ENCODE measurements at regions not wholly inside any gene's neighbourhood (a gene's known extent, or its start where the extent isn't known, plus 50 kb on each side); places are given as distances from the start of the nearest gene placed in this dataset.
A peak's percentile ranks its signal among the peaks of the same experiment; 100 is the strongest.
"Not testable (repeated sequence)": the region's sequence is repeated elsewhere in the genome, so short reads cannot be mapped to it uniquely, and the experiment has no call there.

DNA sequence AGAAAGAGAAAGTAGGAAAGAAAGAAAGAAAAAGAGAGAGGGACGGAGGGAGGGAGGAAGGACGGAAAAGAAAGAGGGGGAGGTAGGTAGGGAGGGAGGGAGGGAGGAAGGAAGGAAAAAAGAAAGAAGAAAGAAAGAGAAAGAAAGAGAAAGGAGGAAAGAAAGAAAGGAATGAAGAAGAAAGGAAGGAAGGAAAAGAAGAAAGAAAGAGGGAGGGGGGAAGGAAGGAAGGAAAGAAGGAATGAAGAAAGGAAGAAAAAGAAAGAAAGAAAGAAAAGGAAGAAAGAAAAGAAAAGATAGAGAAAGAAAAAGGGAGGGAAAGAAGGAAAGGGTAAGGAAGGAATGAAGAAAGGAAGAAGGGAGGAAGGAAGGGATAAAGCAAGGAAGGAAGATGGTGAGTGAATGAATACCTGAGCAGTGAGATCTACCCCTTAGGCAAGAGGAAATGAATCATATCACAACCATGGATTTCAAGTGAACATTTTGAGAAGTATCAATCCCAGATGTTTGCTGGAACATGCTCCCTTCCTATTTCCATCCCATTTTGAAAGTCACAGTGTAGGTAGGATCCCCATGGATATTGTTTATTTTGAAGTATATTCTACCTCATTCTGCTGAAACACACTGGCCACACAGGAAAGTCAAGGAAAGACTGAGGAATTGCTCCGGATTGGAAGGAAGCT lies 639.4 kb upstream of the TBX3 start:
- no peak for DNase-seq (ENCODE audit: low read depth, low spot score)

GRCh38 chr12:115322275-115322674 lies 638.3 kb upstream of the TBX3 start:
- DNase-seq (ENCODE audit: low read depth, low spot score): no peak

GRCh38 chr12:115320967-115321366 lies 637.0 kb upstream of the TBX3 start:
- DNase-seq (ENCODE audit: low read depth, low spot score): no peak

DNA sequence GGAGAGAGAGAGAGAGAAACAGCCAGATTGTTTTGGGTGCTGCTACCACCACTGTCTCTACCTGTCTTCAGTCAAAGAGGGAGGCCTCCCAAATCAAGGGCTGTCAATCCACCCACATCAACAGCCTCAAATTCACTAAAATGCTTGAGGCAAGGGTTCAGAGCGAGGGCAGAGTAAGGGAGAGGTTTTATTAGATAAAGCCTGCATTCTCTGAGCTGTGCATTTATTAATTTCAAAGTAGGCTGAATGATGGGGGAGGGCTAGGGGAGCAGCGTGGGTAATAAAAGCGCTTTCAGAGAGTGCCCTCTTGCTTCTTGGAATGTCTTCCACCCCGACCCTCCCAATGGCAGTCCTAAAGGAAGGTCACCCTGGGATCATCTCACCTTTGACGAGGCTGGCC lies 636.5 kb upstream of the TBX3 start:
- DNase-seq (ENCODE audit: low read depth, low spot score): no peak

- no peak for DNase-seq (ENCODE audit: low read depth, low spot score)
Observed at GRCh38 chr12:115319446-115320040, 635.6 kb upstream of the TBX3 start.

DNA sequence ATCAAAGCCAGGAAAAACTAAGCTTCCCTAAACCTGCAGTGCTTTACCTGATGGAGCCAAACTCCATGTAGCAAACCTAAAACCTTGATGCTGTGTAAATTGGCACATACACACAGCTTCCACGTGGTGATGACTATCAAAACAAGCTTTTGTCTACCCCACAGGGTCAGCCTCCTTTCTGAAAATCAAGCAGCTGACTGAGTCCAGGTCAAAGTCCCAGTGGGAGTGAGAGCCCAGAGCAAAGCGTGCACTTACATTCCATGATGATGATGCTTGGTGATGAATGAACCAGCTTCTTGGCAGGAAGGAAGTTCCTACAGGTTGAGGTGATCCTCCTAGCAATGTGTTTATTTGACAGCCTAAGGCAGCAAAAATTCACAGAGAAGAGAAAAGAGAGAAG lies 630.0 kb upstream of the TBX3 start:
- DNase-seq (ENCODE audit: low read depth, low spot score): peak; percentile 36

- no peak for DNase-seq (ENCODE audit: low read depth, low spot score)
Observed at GRCh38 chr12:115312901-115313300, 628.9 kb upstream of the TBX3 start.

DNA sequence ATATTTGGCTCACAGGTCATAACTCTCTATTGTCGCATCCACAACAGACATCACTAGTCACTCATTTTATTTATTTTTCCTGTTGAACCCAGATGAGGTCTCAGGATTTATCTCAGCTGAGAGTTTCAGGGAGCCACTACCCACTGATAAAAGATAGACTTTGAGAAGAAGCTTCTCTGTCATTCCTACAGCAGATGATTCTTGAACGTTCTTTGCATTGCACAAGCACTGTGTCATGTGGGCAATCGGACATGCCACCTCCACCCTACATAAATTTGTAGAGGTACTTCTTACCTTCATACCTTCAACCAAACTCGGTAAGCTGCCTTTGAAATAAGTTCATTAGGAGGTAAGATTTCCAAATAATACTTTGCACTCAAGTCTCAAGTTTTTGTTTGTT lies 627.9 kb upstream of the TBX3 start:
- no peak for DNase-seq (ENCODE audit: low read depth, low spot score)

GRCh38 chr12:115308918-115309317 lies 624.9 kb upstream of the TBX3 start:
- no peak for DNase-seq (ENCODE audit: low read depth, low spot score)

- no peak for DNase-seq (ENCODE audit: low read depth, low spot score)
Observed at GRCh38 chr12:115306380-115306779, 622.4 kb upstream of the TBX3 start.

DNA sequence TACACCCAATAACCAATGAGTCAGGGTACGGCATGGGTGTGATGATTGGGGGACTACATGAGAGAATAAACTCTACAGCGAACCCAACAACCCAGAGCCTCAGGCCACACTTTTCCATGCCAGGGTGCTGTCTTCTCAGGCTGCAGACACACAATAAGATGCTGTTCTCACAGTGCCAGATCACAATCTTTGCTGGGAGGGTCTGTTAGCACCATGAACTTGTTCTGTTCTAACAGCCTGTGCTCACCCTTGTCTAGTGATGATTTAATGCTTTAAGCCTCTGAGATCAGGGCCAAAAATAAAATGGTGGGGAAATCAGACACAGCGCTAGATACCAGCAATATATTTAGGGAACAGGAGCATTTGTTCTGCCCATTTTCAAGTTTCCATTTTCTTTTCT lies 621.9 kb upstream of the TBX3 start:
- DNase-seq (ENCODE audit: low read depth, low spot score): no peak

DNA sequence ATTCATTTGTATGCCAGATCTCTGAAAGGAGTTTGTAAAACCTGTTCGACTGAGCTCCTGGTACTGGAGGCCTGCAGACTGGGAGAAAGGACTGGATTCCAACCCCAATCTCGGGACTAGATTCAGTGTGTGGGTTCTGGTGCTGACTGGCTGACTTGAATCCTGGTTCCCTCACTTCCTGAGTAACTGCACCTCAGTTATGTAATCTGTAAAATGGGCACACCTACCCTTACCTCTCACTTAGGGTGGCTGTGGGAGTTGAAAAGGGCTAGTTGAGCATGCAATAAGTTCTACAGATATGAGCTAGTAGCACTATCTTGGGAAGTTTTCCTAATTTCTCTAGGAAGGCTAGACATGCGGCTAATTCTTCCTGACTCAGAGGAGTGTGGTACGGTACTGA lies 621.3 kb upstream of the TBX3 start:
- no peak for DNase-seq (ENCODE audit: low read depth, low spot score)

DNA sequence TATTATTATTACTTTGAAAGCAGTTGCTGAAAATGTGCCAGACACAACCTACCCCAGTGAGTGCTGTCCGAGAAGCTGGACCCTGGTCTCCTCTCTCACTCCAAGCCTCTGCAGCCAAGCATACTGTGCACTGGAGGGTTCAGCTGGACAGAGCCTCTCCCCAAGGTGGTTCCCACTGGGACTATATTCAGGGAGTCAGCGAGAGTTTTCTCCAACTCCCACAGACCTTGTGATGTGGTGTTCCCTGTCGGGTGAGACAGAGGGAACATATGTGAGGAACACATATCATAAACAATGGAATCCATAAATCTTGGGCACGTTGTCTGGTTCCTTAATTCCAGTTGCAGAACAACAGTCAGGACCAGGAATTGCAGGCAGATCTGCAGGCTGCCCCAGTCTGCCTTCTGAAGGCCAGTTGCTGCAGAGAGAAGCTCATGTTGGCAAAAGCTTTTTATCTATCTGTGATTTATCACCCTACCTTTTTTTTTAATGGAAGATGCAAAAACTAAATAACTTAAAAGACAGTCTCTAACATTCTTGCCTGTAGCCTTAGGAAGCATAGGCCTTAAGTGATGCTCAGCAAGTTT lies 619.8 kb upstream of the TBX3 start:
- DNase-seq (ENCODE audit: low read depth, low spot score): no peak

GRCh38 chr12:115297445-115297844 lies 613.5 kb upstream of the TBX3 start:
- DNase-seq (ENCODE audit: low read depth, low spot score): no peak

DNA sequence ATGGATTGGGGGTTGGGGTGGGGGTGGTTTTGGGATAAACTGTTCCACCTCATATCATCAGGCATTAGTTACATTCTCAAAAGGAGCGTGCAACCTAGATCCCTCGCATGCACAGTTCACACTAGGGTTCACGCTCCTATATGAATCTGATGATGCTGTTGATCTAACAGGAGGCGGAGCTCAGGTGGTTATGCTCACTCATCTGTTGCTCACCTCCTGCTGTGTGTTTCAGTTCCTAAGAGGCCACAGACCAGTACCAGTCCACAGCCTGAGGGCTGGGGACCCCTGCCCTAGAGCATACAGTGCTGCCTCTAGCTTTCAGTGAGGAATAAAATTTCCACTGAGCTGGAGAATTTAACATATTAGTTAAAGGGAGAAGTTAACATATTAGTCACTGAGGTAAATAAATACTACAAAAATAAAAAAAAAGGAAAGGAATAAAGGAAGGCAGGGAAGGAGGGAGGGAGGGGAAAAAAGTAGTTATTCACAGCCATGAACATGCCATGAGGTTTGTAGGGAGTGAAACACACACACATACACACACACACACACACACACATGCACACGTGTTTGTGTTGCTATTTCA lies 612.7 kb upstream of the TBX3 start:
- no peak for DNase-seq (ENCODE audit: low read depth, low spot score)

GRCh38 chr12:115295886-115296285 lies 611.9 kb upstream of the TBX3 start:
- DNase-seq (ENCODE audit: low read depth, low spot score): no peak

DNA sequence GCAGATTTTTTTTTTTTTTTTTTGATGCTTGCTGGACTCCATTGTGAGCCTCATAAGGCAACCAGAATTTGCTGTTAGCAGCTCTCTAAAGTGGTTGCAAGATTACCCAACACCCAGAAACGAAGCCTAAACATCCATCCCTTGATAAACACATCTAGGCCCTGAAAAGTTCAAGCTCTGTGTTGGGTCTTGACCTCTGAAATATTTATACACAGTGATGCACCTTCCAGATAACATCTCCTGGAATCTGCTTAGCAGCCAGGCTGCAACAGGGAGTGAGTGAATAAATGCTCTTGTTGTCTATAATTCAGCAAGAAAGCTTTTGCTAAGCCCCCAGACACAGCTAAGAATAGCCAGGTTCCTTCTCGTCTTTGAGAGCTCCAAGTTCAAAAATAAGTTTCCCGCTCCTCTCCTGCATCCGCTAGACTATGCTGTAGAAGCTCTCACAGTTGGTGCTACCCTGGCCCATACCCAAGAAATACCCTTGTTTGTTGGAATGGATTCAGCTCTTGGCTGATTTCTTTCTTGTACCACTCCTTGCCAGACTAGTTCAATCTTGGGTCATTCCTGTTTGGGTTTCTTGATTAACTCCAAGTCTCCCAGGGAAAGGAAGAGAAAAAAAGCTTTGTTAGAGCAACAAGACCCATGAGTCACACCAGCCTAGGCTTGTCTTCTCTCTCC lies 610.6 kb upstream of the TBX3 start:
- no peak for DNase-seq (ENCODE audit: low read depth, low spot score)

- not testable (repeated sequence) for DNase-seq (ENCODE audit: low read depth, low spot score)
Observed at GRCh38 chr12:115285429-115285828, 601.5 kb upstream of the TBX3 start.

- no peak for DNase-seq (ENCODE audit: low read depth, low spot score)
Observed at GRCh38 chr12:115273456-115273855, 589.5 kb upstream of the TBX3 start.

DNA sequence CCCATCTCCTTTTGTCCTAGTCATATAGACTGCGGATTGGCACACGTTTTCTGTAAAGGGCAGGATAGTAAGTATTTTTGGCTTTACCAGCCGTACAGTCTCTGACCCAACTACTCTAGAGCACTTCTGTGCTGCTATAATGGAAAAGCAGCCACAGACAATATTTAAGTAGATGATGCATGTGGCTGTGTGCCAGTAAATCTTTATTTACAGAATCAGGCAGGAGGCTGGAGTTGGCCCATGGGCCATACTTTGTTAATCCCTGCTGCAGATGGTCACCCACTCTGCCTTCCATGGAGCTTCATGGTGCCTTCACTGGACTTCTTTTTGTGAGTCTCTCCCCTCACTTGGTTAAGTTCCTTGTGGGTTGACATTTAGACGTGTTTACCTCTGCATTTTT lies 584.5 kb upstream of the TBX3 start:
- no peak for DNase-seq (ENCODE audit: low read depth, low spot score)

DNA sequence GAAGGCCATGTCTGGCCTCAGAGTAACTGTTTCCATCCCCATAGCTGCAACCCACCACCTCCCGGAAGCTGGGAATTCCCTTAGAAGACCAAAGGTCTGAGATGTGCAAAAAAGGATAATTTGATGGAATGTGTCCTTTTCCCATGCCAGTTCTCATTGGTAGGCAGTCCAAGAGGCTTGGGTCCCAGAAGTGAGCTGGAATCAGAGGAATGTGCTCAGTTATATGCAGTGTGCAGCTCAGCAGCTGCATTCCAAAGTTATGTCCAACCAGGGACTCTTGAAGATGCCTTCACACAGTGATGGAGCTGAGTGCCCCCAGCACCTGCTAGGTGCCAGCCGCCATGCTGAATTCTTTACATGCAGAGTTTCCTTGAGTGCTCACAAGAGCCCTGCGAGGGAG lies 583.9 kb upstream of the TBX3 start:
- DNase-seq (ENCODE audit: low read depth, low spot score): no peak

GRCh38 chr12:115267464-115267863 lies 583.5 kb upstream of the TBX3 start:
- no peak for DNase-seq (ENCODE audit: low read depth, low spot score)
